ENCODE measurements at regions not wholly inside any gene's neighbourhood (a gene's known extent, or its start where the extent isn't known, plus 50 kb on each side); places are given as distances from the start of the nearest gene placed in this dataset.

DNA sequence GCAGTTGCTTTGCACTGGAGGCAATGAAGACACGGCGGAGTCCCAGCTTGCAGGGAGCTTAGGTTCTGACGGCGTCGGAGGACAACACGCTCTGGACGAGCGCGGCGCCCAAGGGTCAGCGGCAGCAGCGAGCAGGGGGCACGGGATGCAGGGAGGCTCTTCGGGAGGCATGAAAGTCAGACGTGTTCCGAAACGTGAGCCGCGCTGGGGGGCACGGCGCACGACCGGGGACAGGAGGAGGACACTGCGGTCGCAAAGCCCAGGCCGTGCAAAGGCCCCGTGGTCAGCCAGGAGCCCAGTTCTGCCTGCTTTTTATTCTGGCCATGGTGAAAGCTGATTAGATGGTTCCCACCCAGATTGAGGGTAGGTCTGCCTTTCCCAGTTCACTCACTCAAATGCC lies 294.6 kb downstream of the SNAPC1 start:
- no peak overlapping the region for H3K27ac Mint-ChIP-seq (ENCODE audit: unreplicated experiment)
- no peak for DNase-seq (ENCODE audit: extremely low spot score, unreplicated experiment)
- peaks cover 3% of the 10 kb centered on the region for H3K4me1 Mint-ChIP-seq (ENCODE audit: unreplicated experiment)
- no peaks in the 10 kb centered on the region for H3K36me3 Mint-ChIP-seq (ENCODE audit: unreplicated experiment)
- peaks cover 3% of the 10 kb centered on the region for H3K27me3 Mint-ChIP-seq (ENCODE audit: unreplicated experiment)
- no peak overlapping the region for H3K4me3 Mint-ChIP-seq (ENCODE audit: unreplicated experiment)
- TF ChIP-seq, protein P1, sequence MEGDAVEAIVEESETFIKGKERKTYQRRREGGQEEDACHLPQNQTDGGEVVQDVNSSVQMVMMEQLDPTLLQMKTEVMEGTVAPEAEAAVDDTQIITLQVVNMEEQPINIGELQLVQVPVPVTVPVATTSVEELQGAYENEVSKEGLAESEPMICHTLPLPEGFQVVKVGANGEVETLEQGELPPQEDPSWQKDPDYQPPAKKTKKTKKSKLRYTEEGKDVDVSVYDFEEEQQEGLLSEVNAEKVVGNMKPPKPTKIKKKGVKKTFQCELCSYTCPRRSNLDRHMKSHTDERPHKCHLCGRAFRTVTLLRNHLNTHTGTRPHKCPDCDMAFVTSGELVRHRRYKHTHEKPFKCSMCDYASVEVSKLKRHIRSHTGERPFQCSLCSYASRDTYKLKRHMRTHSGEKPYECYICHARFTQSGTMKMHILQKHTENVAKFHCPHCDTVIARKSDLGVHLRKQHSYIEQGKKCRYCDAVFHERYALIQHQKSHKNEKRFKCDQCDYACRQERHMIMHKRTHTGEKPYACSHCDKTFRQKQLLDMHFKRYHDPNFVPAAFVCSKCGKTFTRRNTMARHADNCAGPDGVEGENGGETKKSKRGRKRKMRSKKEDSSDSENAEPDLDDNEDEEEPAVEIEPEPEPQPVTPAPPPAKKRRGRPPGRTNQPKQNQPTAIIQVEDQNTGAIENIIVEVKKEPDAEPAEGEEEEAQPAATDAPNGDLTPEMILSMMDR (IDR thresholded peaks at IDR 0.05): no peak
- no peaks in the 10 kb centered on the region for H3K9me3 Mint-ChIP-seq (ENCODE audit: unreplicated experiment)

DNA sequence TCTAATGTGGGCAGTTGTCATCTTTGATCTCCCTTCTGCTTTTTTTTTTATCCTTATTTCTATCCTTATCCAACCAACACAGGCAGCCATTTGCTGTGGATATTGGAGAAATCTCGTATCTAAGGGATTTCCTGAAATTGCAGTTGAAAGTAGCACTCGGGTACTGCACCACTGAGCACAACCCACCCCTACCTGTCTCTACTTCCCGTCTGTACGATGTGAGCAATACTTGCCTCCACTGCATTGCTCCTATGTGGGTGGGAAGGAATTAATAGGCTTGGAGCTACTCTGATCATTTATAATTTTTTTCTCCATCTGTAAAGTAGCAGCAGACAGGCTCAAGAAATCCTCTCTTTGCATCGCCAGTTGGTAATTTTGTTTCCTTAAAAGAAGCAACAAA lies 300.4 kb downstream of the SNAPC1 start:
- no peak for DNase-seq (ENCODE audit: extremely low spot score, unreplicated experiment)
- TF ChIP-seq, protein P1 (IDR thresholded peaks at IDR 0.05): no peak
- no peak overlapping the region for H3K27ac Mint-ChIP-seq (ENCODE audit: unreplicated experiment)
- H3K9me3 Mint-ChIP-seq (ENCODE audit: unreplicated experiment): no peaks in the 10 kb centered on the region
- H3K4me1 Mint-ChIP-seq (ENCODE audit: unreplicated experiment): peaks cover 9% of the 10 kb centered on the region
- H3K27me3 Mint-ChIP-seq (ENCODE audit: unreplicated experiment): peaks cover 3% of the 10 kb centered on the region
- no peaks in the 10 kb centered on the region for H3K36me3 Mint-ChIP-seq (ENCODE audit: unreplicated experiment)
- H3K4me3 Mint-ChIP-seq (ENCODE audit: unreplicated experiment): no peak overlapping the region

DNA sequence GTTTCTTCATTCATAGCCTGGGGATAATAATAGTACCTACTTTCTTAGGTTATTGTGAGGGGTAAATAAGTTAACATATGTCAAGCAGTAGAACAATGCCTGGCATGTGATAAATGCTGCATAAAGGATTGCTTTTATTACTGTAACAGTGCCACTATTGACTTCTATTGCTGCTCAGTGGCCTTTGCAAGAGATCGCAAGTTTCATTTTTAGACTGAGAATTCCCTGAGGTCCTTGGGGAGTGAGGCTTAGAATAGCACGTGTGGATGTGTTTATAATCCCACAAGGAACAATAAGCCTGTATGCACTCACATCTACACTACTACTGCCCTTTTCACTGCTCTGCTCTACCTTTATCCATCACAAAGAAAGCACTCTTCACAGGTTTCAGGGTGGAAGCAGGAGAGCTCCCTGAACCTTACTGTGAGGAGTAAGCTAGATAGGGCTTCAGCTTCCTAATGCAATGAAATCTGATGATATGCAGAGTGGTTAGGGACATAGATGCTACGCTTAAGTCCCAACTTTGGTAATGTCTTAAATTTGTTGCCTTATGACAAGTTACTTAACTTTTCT lies 302.6 kb downstream of the SNAPC1 start:
- DNase-seq (ENCODE audit: extremely low spot score, unreplicated experiment): no peak
- Mint-ChIP-seq H3K9me3 (ENCODE audit: unreplicated experiment) (no peaks in the 10 kb centered on the region), H3K27me3 (ENCODE audit: unreplicated experiment) (peaks cover 3% of the 10 kb centered on the region), H3K4me1 (ENCODE audit: unreplicated experiment) (peaks cover 9% of the 10 kb centered on the region), H3K27ac (ENCODE audit: unreplicated experiment) (no peak overlapping the region), H3K4me3 (ENCODE audit: unreplicated experiment) (no peak overlapping the region), H3K36me3 (ENCODE audit: unreplicated experiment) (no peaks in the 10 kb centered on the region)
- TF ChIP-seq, protein P1 (IDR thresholded peaks at IDR 0.05): no peak

DNA sequence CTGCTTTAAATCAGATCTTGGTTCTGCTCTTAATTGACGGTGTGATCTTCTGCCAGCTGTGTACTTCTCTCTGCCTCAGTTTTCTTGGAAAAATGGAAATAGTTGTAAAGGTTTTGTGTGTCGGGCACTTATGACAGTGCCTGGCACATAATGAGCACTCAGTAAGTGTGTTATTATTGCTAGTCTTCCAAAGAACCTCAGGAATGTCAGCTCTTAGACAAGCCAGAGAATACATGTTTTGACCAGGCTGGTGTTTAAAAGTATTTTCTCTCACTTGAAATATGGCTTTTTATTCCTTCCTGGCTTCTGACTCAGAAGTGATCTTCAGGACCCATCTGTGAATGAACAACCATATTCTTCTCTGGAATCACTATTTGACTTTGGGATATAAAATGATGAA lies 304.1 kb downstream of the SNAPC1 start:
- Mint-ChIP-seq H3K4me3 (ENCODE audit: unreplicated experiment) (no peak overlapping the region), H3K4me1 (ENCODE audit: unreplicated experiment) (peaks cover 9% of the 10 kb centered on the region), H3K27ac (ENCODE audit: unreplicated experiment) (no peak overlapping the region), H3K36me3 (ENCODE audit: unreplicated experiment) (no peaks in the 10 kb centered on the region), H3K27me3 (ENCODE audit: unreplicated experiment) (no peaks in the 10 kb centered on the region), H3K9me3 (ENCODE audit: unreplicated experiment) (no peaks in the 10 kb centered on the region)
- no peak for DNase-seq (ENCODE audit: extremely low spot score, unreplicated experiment)
- TF ChIP-seq, protein P1 (IDR thresholded peaks at IDR 0.05): no peak

DNA sequence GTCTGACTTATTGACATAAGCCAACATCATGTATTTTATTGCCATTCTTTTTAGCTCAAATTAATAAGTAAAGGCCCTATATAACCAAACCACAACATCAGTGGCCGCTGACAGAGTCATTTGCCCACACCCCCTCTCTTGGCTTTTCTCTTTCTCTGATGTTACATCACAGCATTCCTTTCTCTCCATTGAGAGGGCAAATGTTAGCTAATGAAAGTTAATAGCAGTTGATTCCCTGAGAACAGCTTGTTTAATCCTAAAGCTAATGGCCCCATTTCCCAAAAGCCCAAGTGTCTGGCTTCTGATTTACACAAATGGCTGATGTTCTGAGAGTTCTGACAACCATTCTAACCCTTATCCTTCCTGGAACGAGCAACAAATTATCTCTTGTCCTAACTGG lies 308.8 kb downstream of the SNAPC1 start:
- DNase-seq (ENCODE audit: extremely low spot score, unreplicated experiment): no peak
- Mint-ChIP-seq H3K36me3 (ENCODE audit: unreplicated experiment) (no peaks in the 10 kb centered on the region), H3K27me3 (ENCODE audit: unreplicated experiment) (peaks cover 2% of the 10 kb centered on the region), H3K4me1 (ENCODE audit: unreplicated experiment) (no peaks in the 10 kb centered on the region), H3K9me3 (ENCODE audit: unreplicated experiment) (no peaks in the 10 kb centered on the region), H3K4me3 (ENCODE audit: unreplicated experiment) (no peak overlapping the region), H3K27ac (ENCODE audit: unreplicated experiment) (no peak overlapping the region)
- TF ChIP-seq, protein P1 (IDR thresholded peaks at IDR 0.05): no peak
